NCI-H2227 (cell line): ENCODE measurements at regions not wholly inside any gene's neighbourhood (a gene's known extent, or its start where the extent isn't known, plus 50 kb on each side); places are given as distances from the start of the nearest gene placed in this dataset.

Source experiments
- DNase-seq: peaks from one replicate; lab custom pipeline; 2025; ENCODE audit not compliant: unreplicated experiment; lab: John Stamatoyannopoulos, UW

DNA sequence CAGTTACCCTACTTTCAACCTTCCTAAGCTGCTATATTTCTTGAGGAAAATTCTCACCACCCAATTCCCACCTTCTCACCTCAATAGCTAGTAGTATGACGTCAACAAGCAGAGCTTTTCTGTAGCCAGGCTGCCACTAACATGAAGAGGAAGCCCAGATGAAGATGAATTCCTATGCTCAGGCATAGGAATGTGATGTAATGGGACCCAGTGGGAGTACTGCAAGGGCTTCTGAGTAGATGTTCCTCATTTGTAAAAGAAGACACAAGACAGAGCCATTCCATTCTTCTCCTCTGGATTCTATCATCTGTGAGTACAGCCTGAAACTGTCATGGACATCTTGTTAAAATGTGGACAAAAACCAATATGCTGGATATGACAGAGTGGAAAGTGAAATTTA, 81.6 kb upstream of the KLF3 start:
- DNase-seq, result no peak

DNA sequence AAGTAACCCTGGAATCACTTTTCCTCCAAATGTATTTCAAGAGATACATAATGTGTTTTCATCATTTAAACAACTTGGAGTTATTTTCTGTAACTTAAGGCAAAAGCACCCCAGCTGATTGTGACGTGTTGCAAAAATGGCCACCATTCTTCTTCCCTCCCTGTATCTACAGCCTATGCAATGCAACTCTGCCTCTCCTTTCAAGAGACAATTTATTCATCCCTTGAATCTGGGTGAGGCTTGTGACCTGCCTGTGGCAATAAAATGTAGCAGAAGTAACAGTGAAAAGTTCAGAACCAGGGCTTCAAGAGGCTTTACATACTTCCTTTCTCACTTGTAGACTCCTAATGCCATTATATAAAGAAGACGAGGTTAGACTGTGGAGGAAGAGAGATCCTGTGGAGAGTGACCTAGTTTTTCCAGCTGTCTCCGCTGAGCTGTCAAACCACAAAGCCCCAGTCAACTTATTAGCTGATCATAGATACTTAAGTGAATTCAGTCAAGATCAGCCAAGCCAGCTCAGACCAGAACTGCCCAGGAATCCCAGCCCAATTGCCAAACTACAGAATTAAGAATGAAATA, 81.0 kb upstream of the KLF3 start:
- DNase-seq, result no peak

DNA sequence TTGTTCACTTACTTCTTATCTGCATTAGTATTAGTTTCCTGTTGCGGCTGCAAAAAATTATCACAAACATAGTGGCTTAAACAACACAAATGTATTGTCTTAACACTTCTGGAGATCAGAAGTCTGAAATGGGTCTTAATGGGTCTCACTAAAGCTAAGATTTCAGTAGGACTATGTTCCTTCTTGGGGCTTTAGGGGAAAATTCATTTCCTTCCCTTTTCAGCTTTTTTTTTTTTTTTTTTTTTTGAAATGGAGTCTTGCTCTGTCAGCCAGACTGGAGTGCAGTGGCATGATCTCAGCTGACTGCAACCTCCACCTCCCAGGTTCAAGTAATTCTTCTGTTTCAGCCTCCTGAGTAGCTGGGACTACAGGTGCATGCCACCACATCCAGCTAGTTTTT, 78.1 kb upstream of the KLF3 start:
- no peak for DNase-seq

DNA sequence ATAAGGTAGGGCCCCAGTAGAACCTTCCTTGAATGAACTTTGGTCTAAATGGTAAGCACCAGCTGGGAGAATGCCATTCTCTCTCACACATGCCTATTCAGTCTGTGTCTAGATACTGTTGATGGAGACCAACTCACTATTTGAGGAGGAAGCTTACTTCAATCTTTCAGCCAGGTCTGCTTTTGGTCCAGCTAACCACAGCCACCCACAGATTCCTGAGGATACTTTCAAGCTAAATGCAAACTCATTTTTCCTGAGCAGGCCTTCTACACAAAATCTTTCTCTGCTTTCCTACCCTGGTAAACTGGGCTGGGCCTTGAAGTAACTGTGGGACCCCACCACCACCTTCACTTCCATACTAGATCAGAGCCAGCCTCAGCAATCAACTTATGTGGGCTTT, 76.9 kb upstream of the KLF3 start:
- DNase-seq, result no peak

DNA sequence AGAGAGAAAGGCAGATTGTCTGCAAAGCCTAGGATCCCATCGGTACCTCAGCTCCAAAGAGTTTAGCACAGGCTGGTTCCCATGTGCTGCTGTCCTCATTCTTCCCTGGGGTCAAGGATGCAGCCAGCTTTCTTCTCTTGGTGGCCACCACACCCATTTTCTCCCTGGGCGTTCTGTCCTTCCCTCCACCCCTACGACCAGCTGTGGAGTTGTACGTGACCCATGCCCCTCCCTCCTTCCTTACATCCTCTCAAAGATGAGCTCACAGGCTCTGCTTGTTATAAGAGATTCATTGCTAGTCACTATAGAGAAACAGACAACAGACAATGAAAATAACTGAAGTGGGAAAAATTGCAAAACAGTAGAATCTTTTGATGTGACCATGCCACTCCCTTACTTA, 74.0 kb upstream of the KLF3 start:
- DNase-seq, result no peak

DNA sequence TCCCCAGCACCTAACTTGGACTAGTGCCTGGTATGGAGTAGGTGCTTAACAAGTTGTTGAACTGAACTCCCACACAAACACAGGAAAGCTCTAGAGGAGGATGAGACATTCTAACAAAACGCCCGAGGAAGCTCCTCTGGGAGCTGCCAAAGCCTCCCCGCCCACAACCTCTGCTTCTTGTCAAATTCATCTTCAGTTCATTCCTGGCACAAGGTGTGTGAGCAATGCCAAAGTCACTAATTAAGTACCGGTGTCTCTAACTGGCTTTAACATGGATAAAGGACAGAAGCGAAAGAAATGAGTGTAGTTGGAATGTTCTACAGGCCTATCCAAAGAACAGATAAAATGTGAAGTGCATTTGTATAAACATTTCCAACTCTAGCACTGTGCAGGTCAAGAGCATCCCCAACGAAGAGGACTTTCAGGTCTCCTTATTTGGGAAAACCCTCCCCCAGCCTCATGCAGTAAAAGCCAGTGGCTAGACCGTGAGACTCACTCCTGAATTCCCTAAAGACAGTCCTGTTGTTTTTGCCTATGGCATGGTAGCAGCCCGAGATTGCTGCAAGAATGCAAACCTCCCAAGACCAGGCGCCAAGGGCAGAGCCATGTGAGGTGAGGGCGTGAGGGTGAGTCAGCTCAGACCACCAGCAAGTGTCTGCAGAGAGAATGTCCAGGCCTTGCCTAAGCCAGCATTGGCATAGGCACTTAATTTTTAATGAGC, 72.2 kb upstream of the KLF3 start:
- no peak for DNase-seq

DNA sequence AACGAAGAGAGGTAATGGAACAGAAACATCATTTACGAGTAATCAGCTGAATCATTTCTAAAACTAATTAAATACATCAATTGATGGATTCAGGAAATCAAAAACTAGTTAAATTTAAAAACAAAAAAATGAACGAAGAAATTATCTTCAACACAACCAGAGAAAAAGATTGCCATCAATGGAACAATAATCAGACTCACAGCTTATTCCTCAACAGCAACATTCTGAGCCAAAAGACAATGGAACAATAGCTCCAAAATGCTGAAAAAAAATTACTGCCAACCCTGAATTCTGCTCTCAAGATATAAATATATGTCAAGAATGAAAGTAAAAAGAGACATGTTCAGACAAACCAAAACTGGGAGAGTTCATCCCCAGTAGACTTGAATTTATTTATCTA, 65.5 kb upstream of the KLF3 start:
- DNase-seq, result no peak

DNA sequence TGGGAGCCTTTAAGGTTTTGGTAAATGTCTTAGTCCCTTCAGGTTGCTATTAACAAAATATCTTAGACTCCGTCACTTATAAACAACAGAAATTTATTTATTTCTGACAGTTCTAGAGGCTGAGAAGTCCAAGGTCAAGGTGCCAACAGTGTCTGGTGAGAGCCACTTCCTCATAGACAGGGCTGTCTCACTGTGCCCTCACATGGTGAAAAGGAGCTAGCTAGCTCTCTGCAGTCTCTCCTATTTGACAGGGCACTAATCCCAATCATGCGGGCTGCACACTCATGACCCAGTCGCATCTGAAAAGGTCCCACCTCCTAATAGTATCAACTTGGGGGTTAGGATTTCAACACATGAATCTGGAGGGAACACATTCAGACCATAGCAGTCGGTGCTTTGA, 63.4 kb upstream of the KLF3 start:
- DNase-seq, result no peak

DNA sequence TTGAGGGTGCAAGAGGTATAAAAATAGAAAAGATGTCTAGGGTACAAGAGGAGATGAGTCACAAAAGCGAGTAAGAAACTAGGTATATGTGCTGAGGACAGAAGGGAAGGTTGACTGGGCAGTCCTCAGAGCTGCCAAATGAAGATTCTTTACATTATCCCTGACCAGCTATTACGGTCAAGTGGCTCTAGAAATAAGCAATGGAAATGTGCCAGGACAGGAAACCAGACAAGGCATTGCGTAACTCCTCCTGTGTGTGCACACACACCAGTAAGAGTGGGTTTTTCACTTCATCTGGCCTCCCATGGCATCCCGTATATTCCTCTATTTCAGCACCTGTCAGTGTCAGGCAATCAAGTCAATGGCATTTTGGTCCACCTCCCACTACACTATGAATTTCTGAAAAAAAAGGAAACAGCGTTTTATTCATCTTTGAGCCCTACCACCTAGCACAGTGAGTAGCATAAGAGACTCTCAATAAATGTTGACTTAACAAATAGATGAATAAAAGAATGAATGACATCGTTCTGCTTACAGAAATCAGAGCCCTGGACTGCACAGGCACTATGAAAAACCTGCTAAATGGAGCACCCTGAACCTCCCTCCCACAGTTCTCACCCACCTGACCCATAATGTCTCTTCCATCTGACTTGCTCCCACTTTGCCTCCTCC, 62.6 kb upstream of the KLF3 start:
- DNase-seq, result peak; percentile 1

DNA sequence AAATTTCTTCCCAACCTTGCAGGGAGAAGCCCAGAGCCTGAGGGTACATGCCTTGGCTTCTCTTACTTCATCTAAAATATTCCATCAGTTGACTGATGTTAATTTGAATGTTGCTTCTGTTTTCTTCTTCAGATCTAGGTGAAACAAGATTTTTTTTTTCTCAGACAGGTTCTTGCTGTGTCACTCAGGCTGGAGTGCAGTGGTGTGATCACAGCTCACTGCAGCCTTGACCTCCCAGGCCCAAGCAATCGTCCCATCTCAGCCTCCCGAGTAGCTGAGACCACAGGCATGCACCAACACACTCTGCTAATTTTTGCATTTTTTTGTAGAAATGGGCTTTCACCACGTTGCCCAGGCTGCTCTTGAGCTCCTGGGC, 62.1 kb upstream of the KLF3 start:
- DNase-seq, result no peak

DNA sequence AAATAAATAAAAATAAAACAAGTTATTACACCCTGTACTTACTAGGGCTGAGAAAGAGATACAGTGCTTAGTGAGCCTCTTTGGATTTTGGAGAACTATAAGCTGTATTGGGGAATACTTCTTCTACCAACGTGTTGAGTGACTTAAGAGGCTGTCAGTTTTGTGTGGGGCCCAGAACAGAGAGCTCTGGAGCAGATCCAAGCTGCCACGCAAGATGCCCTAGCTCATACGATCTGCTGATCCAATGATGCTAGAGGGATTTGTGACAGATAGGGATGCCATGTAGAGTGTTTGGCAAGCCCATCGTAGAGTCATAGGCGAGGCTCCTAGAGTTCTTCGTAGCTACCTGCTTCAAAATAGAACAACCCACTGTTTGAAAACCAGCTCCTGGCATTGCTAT, 60.3 kb upstream of the KLF3 start:
- no peak for DNase-seq

DNA sequence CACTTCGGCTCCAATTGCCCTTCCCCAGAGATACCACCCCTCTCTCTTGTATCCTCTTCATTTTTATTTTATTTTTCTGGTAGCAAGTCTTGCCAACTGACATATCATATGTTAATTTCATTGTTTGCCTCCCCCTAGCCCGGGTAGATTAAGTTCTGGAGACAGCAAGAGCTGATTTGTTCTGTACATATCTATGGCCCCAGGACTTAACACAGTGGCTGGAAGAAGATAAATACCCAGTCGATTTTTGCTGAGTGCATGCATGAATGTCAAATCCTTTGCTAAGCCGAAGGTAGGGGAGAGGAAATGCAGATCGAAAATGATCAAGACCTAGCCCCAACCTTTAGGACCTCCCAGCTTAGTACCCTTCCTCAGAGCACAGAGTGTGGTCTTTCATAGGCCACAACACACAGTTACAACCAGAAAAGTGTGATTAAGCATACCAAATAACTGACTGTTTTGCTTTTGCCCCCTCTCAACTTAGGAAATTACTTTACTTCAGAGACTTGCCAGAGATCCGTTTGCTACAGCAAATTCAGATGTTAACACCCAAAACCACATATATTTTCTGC, 58.7 kb upstream of the KLF3 start:
- DNase-seq, result no peak

DNA sequence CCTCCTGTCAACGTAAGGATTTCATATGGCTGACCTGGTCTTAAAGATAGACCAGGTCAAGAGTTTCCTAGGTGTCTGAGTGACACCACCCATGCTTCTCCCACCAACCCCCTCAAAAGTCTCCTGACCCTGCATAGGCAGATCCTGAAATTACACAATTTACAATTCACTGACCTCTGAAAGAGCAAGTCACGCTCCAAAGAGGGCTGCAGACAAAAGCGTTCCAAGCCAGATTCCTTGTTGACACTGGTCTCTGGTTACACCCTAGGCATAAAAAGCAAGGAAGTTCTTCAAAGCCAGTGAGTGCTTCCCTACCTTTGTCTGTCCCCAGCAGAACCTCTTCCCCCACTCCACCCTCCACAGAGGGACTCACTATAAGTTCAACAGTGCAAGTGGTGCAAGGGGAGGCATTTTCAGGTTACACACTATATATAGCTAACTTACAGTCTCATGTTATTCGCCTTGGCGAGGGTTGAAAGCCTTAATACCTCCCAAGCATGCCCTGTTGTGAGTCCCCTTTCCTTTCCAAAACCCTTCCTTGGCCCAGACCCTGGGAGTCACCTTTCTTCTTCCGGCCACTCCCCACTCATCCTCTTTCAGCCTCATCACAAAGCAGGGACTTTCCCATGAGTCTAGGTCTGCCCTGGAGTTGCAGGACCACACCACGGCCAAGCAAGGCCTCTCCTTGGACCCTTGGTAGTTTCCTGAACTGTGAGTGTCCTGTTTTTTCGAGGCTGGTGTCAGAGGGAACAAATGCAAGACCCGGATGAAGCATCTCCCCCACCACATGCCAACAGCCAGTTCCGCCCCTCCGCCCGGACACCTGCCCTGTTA, 58.0 kb upstream of the KLF3 start:
- DNase-seq, result no peak

DNA sequence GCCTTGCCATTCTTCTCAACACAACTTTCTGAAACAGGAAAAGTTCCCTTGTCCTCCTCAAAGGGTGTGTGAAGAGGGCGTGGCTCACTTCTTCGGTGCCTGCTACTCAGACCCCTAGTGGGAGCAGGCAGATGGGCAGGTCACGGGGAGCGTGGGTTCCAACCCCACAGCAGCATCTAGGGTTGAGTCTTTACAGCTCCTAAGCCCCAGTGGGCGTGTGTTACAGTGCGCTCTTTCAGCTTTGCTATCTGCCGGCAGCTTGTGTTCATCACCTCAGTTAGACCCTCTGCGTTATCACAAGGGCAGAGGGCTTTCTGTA, 57.5 kb upstream of the KLF3 start:
- no peak for DNase-seq

DNA sequence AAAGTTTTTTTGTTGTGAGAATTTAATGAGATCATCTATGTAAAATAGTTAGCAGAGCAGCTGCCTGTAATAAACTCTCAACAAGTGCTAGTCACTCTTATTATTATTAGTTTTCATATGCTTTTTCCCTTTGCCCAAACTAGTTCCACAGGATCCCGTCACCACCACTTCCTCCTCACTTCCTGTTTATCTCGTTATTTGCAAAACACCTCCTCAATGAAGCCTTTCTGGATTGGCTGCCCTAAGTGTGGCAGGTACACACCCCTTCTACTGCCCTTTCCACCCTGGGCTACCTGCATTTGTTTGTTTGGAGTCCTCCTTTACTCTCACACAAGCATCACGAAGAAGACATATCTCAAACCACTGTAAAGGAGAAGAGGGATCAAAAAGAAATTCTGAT, 54.4 kb upstream of the KLF3 start:
- DNase-seq, result no peak

DNA sequence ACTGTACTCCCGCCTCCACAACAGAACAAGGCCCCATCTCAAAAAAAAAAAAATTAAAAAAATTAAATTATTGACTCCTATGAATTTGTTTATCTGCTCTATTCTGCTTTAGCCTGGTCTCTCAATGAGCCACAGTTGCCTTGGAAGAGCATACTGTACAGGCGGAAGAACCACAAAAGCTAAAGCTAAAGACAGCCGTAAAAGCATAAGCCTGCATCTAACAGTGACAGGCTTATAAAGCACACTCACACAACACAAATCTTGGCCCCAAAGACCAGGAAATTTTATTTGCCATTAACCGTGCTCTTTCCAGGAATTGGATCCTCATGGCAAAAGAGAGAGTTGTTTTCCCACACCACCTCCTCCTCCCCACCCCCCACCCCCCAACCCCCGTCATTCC, 53.5 kb upstream of the KLF3 start:
- no peak for DNase-seq

DNA sequence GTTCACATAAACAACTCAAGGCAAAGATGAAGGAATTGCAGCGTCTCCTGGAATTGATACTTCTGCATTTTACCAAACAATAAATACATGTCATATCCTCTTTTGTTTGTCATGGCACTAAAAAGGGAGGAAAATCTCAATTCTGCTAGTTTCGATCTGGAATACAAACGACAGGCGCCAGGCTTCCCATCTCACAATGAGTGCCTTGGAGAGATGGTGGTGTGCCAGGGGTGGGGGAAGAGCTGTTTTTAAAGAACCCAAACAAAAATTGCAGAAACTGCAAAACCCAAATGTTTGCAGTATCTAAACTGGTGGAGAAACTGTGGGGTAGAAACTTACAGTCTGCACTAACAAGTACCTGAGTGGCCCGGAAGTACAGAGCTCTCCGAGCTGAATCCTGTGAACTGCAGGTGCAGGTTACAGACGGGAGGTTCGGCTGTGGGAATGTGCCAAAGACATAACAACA, 53.0 kb upstream of the KLF3 start:
- peak; percentile 6 for DNase-seq

DNA sequence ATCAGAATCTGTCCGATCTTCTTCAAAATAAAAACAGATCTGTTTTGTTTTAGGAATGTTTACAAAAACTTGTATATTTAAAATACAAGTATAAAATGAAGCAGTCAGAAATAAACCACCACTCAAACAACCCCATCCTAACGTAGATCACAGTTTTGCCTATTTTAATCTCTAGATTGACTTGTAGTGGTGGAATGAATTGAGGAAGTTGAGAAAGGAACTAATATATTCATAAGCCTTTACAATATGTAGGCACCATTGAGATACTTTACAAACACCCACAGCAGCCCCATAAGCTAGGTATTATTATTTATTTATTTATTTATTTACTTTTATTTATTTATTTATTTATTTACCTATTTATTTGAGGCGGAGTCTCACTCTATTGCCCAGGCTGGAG, 52.3 kb upstream of the KLF3 start:
- DNase-seq, result no peak

DNA sequence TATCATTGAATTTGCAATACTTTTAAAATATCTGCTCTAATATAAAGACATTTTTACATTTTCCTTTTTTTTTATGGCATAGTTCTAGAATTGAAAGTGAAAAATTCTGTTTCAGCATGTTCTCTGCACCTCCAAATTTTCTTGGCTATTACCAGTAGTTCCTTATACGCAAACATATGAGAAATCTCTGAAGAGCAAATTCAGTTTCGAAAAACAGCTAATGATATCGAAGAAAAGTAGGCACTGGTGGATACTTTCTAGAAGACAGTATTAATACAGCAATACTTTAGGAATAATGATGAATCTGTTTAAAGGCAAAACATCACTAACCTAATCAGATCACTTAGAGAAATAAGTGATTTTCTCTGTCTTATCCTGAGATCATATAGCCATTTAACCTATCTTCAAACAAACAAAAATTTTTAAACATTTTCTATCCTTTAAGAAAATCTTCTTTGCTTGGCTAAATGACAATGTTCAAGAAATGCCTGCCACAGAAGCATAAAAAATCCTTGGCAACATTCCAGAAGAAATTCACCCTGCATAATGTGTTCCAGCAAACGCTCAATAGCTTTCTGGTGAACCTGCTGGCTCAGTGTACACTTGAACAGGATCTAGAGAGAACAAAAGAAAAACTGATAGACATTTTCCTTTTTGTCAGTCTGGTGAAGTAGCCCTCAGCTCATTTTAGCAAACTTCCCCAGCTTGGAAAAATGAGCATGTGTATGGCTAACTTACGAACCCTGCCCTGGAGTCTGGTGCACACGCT, 51.2 kb upstream of the KLF3 start:
- DNase-seq, result peak; percentile 67
